ENCODE measurements at regions not wholly inside any gene's neighbourhood (a gene's known extent, or its start where the extent isn't known, plus 50 kb on each side); places are given as distances from the start of the nearest gene placed in this dataset.
"Not testable (repeated sequence)": the region's sequence is repeated elsewhere in the genome, so short reads cannot be mapped to it uniquely, and the experiment has no call there.

- H3K27me3 ChIP-seq = no peaks in the 10 kb centered on the region
- no peak overlapping the region for H3K4me3 ChIP-seq
- TF ChIP-seq EP300 (IDR thresholded peaks at IDR 0.05) (no peak), POLR2A (IDR thresholded peaks at IDR 0.05) (no peak)
- TF ChIP-seq, protein P1, sequence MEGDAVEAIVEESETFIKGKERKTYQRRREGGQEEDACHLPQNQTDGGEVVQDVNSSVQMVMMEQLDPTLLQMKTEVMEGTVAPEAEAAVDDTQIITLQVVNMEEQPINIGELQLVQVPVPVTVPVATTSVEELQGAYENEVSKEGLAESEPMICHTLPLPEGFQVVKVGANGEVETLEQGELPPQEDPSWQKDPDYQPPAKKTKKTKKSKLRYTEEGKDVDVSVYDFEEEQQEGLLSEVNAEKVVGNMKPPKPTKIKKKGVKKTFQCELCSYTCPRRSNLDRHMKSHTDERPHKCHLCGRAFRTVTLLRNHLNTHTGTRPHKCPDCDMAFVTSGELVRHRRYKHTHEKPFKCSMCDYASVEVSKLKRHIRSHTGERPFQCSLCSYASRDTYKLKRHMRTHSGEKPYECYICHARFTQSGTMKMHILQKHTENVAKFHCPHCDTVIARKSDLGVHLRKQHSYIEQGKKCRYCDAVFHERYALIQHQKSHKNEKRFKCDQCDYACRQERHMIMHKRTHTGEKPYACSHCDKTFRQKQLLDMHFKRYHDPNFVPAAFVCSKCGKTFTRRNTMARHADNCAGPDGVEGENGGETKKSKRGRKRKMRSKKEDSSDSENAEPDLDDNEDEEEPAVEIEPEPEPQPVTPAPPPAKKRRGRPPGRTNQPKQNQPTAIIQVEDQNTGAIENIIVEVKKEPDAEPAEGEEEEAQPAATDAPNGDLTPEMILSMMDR (IDR thresholded peaks at IDR 0.05) = no peak
- no peaks in the 10 kb centered on the region for H3K4me1 ChIP-seq (ENCODE audit: insufficient read depth)
- intact Hi-C loops (cut with DNase I) = no loop called here
- WGBS, 3 donors = 76 to 78% (median 77%) methylated on average over 7 of the region's 7 CpGs
- H3K27ac ChIP-seq = no peak overlapping the region
- DNase-seq = no peak
- H3K36me3 ChIP-seq = no peaks in the 10 kb centered on the region
- no peaks in the 10 kb centered on the region for H3K9me3 ChIP-seq
These were observed 264.3 kb upstream of the RNF32 start for GRCh38 chr7:156376317-156376716.

DNA sequence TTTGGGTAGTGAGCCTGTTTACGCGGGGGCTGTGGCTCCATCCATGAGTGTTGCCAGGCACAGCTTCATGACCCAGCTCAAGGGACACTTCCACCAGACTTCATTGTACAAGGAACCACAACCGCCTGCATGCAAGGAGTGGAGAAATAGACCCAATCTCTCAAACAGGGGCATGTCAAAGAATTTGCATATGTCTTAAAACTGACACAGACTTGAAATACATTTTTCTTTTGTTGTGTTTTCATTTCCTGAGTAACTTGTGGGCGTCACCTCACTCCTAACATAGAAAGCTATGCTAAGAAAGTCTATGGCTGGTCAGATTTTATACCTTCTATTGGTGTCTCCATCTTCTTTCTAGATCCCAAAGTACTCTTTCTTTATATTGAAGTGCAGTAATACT is 266.2 kb upstream of the RNF32 start:
- DNase-seq = no peak
- no peaks in the 10 kb centered on the region for H3K27me3 ChIP-seq
- no peak overlapping the region for H3K4me3 ChIP-seq
- WGBS, 3 donors = 84 to 86% (median 85%) methylated on average over 4 of the region's 4 CpGs
- H3K36me3 ChIP-seq = no peaks in the 10 kb centered on the region
- no peaks in the 10 kb centered on the region for H3K9me3 ChIP-seq
- TF ChIP-seq, protein P1 (IDR thresholded peaks at IDR 0.05) = no peak
- TF ChIP-seq EP300 (IDR thresholded peaks at IDR 0.05) (no peak), POLR2A (IDR thresholded peaks at IDR 0.05) (no peak)
- H3K4me1 ChIP-seq (ENCODE audit: insufficient read depth) = no peaks in the 10 kb centered on the region
- H3K27ac ChIP-seq = no peak overlapping the region
- intact Hi-C loops (cut with DNase I) = no loop called here

- H3K9me3 ChIP-seq; H3K27ac ChIP-seq; H3K4me1 ChIP-seq (ENCODE audit: insufficient read depth); intact Hi-C loops (cut with DNase I); DNase-seq; H3K4me3 ChIP-seq; H3K27me3 ChIP-seq; H3K36me3 ChIP-seq: not testable (repeated sequence)
- WGBS, 3 donors = 79 to 89% (median 83%) methylated on average over 6 of the region's 6 CpGs
These were observed 270.6 kb upstream of the RNF32 start for GRCh38 chr7:156369929-156370328.

- no peak for DNase-seq
- TF ChIP-seq EP300 (IDR thresholded peaks at IDR 0.05) (no peak), POLR2A (IDR thresholded peaks at IDR 0.05) (no peak)
- TF ChIP-seq, protein P1 (IDR thresholded peaks at IDR 0.05) = no peak
- no peak overlapping the region for H3K27ac ChIP-seq
- H3K9me3 ChIP-seq = no peaks in the 10 kb centered on the region
- no peaks in the 10 kb centered on the region for H3K36me3 ChIP-seq
- no peaks in the 10 kb centered on the region for H3K4me1 ChIP-seq (ENCODE audit: insufficient read depth)
- no peak overlapping the region for H3K4me3 ChIP-seq
- WGBS, 3 donors = 79 to 84% (median 82%) methylated on average over 12 of the region's 12 CpGs
- no peaks in the 10 kb centered on the region for H3K27me3 ChIP-seq
- intact Hi-C loops (cut with DNase I) = no loop called here
These were observed 272.3 kb upstream of the RNF32 start for GRCh38 chr7:156368053-156368843.

GRCh38 chr7:156363751-156364150 is 276.8 kb upstream of the RNF32 start:
- H3K4me3 ChIP-seq = no peak overlapping the region
- H3K27me3 ChIP-seq = no peaks in the 10 kb centered on the region
- intact Hi-C loops (cut with DNase I) = no loop called here
- no peak overlapping the region for H3K27ac ChIP-seq
- no peaks in the 10 kb centered on the region for H3K36me3 ChIP-seq
- DNase-seq = no peak
- WGBS, 3 donors = 83 to 89% (median 85%) methylated on average over 5 of the region's 5 CpGs
- no peak for TF ChIP-seq POLR2A (IDR thresholded peaks at IDR 0.05)
- TF ChIP-seq, protein P1 (IDR thresholded peaks at IDR 0.05) = no peak
- no peak for TF ChIP-seq EP300 (IDR thresholded peaks at IDR 0.05)
- no peaks in the 10 kb centered on the region for H3K4me1 ChIP-seq (ENCODE audit: insufficient read depth)
- no peaks in the 10 kb centered on the region for H3K9me3 ChIP-seq

Measured in ovary (tissue), 7 donors.